LNCaP clone FGC (cell line): ENCODE measurements at regions not wholly inside any gene's neighbourhood (a gene's known extent, or its start where the extent isn't known, plus 50 kb on each side); places are given as distances from the start of the nearest gene placed in this dataset.

ENCODE experiments used
- DNase-seq: peaks from one replicate; pipeline ENCODE4 v3.0.0-alpha.2; 2011; ENCODE audit warnings: low read depth
- H3K4me3 ChIP-seq: 2 replicates; pipeline ENCODE4 v1.5.1; 2011; ENCODE audit warnings: mild to moderate bottlenecking, low read depth, low read length, control low read depth
- TF ChIP-seq, protein P1 (sequence below): IDR thresholded peaks from 2 replicates; pipeline ENCODE4 v1.5.1; 2012; ENCODE audit warnings: mild to moderate bottlenecking; ENCODE audit not compliant: control insufficient read depth, insufficient read depth; ENCODE audit errors: extremely low read depth

DNA sequence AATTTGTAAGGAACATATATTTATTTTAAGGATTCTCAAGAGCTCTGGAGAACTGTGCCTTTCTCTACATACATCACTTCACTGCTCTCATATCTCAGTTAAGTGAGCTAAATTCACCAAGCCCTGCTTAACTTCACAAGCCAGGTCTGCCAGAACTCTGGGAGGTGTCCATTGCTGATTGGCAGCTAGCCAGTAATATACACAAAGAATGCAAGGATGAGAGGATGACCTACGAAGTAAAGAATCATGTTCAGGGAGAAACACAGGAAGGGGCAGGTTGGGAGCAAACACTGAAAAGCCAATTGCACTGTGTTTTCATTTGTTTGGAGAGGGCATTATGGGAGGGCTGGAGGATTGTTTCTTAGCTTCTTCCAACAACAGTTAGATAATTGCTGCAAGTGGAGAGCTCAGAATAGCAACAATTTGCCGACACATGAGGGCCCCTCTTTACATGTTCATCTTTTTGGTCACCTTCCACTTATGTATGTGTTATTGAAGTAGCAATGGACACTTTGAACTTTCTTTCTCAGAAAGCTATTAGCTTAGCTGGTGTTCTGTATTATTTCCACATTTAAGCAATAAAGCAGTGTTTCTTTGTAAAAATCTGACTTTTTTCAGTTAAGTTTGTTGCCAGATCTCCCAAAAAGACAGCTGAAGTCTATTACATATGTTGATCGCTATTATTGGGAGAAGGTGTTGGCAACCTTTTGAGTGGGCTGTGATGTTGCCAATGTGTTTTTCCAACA is 254.8 kb downstream of the LTN1 start:
- H3K4me3 ChIP-seq: no peak overlapping the region
- TF ChIP-seq, protein P1, sequence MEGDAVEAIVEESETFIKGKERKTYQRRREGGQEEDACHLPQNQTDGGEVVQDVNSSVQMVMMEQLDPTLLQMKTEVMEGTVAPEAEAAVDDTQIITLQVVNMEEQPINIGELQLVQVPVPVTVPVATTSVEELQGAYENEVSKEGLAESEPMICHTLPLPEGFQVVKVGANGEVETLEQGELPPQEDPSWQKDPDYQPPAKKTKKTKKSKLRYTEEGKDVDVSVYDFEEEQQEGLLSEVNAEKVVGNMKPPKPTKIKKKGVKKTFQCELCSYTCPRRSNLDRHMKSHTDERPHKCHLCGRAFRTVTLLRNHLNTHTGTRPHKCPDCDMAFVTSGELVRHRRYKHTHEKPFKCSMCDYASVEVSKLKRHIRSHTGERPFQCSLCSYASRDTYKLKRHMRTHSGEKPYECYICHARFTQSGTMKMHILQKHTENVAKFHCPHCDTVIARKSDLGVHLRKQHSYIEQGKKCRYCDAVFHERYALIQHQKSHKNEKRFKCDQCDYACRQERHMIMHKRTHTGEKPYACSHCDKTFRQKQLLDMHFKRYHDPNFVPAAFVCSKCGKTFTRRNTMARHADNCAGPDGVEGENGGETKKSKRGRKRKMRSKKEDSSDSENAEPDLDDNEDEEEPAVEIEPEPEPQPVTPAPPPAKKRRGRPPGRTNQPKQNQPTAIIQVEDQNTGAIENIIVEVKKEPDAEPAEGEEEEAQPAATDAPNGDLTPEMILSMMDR: no peak
- peak; percentile 36 for DNase-seq

- TF ChIP-seq, protein P1: no peak
- DNase-seq: no peak
Measured at GRCh38 chr21:28734522-28735175, 258.0 kb downstream of the LTN1 start.

GRCh38 chr21:28731700-28732321 is 260.9 kb downstream of the LTN1 start:
- TF ChIP-seq, protein P1: no peak
- no peak for DNase-seq
- no peak overlapping the region for H3K4me3 ChIP-seq

More at GRCh38 chr21:28734522-28735175, 258.0 kb downstream of the LTN1 start:
- no peak overlapping the region for H3K4me3 ChIP-seq

DNA sequence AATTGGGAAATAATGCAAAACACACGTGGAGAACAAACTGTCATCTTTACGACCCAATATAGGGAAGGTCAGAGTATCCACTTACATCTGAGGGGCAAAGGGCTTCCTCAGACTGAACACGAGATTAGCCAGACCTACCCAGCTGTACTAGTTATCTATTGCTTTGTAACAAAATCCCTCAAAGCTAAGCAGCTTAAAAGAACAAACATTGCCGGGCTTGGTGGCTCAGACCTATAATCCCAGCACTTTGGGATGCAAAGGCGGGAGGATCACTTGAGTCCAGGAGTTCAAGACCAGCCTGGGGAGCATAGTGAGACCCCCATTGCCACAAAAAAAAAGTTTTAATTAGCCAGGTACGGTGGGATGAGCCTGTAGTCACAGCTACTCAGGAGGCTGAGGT is 262.8 kb downstream of the LTN1 start:
- DNase-seq: no peak
- TF ChIP-seq, protein P1: no peak
- H3K4me3 ChIP-seq: no peak overlapping the region

GRCh38 chr21:28727809-28728208 is 264.9 kb downstream of the LTN1 start:
- no peak for DNase-seq
- H3K4me3 ChIP-seq: no peak overlapping the region
- TF ChIP-seq, protein P1: no peak

- no peak overlapping the region for H3K4me3 ChIP-seq
- DNase-seq: no peak
- TF ChIP-seq, protein P1: no peak
Measured at GRCh38 chr21:28725396-28725795, 267.3 kb downstream of the LTN1 start.
